Hematopoietic multipotent progenitor cell treated with erythropoietin and hydrocortisone succinate and interleukin-3 and kit ligand, for 15 days (in vitro differentiated cells): ENCODE measurements at regions not wholly inside any gene's neighbourhood (a gene's known extent, or its start where the extent isn't known, plus 50 kb on each side); places are given as distances from the start of the nearest gene placed in this dataset.
"Not testable (repeated sequence)": the region's sequence is repeated elsewhere in the genome, so short reads cannot be mapped to it uniquely, and the experiment has no call there.

Source experiments
- DNase-seq: peaks from one replicate; pipeline ENCODE4 v3.0.0-alpha.2; 2015; ENCODE audit warnings: low spot score

DNA sequence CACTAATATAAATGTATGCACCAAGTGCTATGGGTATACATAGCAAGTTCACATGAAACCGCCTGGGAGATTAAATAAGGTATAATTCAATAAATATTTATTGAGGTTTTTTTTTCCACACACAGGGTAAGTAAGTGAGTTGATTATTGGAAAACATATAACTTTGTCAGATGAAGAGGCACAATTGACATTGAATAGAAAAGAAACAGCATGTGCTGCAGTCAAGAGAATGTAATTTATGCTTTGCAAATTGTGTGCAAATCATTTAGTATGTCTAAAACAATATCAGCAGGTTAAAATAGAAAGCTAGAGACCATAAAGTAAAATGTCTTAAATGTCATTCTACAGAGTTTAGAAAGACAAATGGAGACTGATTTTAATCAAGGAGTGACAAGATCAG, 560.0 kb downstream of the AMY1C start:
- DNase-seq, result no peak

DNA sequence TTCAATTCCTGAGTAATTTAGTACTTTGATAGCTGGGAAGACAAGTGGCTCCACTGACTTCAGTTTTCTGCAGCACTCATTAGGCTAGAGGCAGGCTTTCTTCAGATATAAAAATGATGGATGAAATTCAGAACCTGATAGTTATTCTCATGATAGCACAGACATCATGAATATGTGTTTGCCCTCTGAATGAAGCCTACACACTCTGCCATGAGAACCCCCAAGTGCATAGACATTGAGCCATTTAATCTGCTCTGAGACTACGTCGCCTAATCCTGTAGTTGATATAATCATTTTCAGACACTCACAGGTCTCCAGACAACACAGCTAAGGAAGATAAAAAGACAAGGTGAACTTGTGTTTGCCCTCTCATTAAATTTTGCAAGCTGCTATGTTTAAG, 566.1 kb downstream of the AMY1C start:
- DNase-seq, result no peak

DNA sequence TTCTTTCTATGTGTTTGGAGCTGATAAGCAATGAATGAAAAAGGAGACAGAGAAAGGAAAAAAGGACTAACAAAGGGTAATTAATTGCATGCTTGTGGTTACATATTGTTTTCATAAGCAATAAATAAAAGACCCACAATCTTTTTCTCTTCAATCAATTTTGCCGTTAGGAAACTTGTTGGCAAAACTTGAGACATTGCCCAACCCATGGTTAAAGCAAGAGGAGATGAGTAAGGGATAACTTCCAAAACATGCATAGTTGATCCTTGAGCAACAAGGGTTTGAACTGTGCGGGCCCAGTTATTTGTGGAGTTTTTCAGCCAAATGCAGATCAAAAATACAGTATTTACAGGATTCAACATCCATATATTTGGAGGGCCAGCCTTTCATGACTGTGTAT, 572.4 kb downstream of the AMY1C start:
- DNase-seq, result no peak

DNA sequence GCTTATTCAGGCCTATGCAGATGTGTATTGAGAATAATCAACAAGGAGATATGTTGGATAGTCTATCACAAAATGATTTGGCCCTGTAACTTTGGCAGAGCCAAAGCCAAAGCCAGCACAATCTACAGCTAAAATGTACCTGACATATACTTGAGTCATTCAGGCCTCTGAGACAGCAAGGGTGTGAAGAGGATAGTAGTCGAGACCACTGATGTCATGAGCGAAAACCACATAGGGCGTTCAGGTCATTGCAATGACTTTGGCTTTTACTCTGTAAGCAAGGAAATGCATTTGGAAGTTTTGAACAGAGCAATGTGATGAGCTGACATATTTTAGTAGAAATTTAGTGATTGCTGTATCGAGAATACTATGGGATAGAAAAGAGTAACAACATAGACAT, 579.6 kb downstream of the AMY1C start:
- no peak for DNase-seq

DNA sequence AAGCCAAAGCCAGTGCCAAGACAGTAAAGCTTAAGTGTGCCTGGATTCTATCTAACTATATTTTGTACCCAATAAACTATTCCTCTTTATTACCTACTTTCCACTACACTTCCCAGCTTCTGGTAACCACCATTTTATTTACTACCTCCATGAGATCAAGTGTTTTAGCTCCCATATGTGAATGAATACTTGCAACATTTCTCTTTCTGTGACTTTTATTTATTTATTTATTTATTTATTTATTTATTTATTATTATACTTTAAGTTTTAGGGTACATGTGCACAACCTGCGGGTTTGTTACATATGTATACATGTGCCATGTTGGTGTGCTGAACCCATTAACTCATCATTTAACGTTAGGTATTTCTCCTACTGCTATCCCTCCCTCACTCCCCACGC, 582.1 kb downstream of the AMY1C start:
- no peak for DNase-seq

DNA sequence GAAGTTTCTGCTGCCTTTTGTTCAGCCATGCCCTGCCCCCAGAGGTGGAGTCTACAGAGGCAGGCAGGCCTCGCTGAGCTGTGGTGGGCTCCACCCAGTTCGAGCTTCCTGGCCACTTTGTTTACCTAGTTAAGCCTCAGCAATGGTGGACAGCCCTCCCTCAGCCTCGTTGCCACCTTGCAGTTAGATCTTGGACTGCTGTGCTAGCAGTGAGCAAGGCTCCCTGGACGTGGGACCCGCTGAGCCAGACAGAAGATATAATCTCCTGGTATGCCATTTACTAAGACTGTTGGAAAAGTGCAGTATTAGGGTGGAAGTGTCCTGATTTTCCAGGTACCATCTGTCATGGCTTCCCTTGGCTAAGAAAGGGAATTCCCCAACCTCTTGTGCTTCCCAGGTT, 588.2 kb downstream of the AMY1C start:
- not testable (repeated sequence) for DNase-seq

DNA sequence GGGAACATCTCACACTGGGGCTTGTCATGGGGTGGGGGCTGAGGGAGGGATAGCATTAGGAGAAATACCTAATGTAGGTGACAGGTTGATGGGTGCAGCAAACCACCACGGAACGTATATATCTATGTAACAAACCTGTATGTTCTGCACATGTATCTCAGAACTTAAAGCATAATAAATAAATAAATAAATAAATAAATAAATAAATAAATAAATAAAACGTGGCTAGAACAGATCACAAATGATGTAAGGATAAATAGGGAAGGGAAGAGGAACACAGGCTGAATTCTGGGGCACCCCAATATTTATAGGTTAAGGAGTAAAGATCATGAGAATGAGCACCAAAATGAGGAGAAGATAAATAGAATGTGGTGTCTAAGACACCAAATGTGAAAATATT, 592.2 kb downstream of the AMY1C start:
- DNase-seq, result no peak

DNA sequence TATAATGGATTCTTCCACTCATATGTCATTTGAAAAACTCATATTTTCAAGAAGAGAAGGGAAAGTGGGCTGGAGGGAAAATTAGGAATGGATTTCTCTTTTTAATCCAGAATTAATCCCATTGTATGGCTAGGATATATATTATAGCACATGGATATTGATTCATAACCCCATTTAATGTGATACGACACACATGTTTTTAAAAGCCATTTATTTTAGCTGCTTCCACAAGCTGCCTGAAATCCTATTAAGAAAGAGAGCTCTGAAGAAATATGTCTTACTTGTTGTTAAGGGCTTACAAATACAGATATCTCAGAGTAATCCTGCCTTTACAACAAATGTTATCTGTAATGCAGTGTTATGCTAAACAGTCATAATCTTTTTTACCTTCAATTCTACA, 598.6 kb downstream of the AMY1C start:
- DNase-seq, result no peak

DNA sequence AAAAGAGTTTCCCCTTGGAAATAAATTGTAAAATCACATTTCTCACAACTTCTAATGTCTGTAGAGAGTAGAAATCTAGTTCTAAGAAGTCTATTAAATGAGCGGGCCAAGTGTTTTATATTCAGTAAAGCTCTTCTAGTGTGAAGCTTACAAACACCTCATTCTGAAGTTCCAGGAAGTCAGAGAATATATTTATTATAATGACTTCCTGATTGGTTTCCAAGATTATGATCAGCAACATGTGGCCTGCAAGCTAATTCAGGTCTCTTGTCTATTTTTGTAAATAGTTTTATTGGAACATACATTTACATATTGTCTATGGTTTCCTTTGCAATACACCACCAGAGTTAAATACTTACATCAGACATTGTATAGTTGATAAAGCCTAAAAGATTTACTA, 603.9 kb downstream of the AMY1C start:
- no peak for DNase-seq

DNA sequence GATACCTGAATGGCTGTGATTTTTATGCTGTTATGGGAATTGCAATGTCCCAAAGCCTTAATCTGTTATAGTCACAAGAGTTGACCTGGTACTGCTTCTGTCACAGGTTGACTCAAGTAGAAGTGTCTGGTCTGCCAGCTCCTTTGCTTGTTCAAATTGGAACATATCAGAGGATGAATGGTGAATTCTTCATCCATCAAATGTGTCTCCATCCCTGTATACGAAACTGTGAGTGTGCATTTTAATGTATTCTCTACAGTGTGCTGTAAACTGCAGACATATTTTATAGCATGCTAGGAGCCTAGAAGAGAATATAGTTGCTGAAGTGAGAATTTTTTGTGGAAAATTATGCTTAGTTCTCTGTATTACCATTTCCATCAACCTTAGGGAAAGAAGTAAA, 608.4 kb downstream of the AMY1C start:
- DNase-seq, result no peak

DNA sequence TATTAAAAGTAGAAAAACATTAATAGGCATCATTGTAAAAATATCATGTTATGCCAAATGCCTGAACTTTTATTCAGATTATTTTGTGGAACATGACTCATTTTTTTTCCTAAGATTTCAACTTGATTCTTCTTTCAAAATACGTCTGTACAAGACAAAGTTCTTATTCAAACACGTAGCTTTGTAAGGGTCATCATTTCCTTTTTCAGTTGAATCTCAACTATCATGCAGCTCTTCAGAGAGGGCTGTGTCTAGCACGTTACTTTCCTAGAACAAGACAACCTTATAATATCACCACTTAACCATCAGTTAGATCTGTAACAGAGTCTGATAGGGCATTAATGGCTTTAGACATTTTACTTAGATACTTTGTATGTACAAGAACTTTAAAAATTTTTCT, 608.9 kb downstream of the AMY1C start:
- DNase-seq, result no peak

DNA sequence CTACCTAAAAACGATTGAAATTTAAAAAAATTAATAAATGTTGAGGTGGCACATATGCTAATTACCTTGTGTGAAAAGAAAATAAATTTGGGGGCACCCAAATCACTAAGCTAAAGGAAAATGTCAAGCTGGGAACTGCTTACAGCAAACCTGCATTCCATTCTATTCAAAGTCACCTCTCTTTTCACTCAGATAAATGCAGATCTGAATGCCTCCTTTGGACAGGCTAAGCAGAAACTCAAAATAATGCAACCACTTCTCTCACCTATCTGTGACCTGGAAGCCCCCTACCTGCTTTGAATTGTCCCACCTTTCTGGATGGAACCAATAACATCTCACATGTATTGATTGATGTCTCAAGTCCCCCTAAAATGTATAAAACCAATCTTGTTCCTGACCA, 628.7 kb downstream of the AMY1C start:
- no peak for DNase-seq

DNA sequence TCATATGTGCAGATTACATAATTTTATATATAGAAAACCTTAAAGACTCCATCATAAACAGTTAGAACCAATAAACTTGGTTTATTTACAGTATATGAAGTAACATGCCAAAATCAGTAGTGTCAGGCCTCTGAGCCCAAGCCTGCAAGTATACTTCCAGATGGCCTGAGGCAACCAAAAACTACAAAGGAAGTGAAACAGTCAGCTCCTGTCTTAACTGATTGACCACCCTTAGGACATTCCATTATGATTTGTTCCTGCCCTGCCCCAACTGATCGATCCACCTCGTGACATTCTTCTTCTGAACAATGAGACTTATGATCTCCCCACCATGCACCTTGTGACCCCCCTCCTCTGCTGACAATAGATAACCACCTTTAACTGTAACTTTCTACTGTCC, 630.3 kb downstream of the AMY1C start:
- DNase-seq, result no peak

DNA sequence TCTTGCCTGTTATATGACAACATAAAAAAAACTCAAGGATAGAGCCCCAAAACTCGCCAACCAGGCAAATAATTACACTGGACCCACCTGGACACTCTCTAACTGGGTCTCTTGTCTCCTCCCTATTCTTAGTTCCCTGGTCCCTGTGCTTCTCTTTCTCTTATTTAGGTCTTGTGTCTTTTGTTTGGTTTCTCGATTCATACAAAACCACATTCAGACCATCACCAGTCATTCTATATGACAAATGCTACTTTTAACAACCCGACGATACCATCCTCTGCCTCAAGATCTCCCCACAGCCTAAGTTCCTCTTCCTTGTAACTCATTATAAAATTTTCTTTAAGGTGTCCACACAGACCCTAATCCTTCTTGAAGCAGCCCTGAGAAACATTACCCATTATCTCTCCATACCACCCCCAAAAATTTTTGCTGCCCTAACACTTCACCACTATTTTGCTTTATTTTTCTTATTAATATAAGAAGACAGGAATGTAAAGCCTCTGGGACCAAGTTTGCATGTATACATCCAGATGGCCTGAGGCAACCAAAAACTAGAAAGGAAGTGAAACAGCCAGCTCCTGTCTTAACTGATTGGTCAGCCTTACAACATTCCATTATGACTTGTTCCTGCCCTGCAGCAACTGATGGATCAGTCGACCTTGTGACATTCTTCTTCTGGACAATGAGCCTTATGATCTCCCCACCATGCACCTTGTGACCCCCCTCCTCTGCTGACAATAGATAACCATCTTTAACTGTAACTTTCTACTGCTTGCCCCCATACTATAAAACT, 638.2 kb downstream of the AMY1C start:
- no peak for DNase-seq

DNA sequence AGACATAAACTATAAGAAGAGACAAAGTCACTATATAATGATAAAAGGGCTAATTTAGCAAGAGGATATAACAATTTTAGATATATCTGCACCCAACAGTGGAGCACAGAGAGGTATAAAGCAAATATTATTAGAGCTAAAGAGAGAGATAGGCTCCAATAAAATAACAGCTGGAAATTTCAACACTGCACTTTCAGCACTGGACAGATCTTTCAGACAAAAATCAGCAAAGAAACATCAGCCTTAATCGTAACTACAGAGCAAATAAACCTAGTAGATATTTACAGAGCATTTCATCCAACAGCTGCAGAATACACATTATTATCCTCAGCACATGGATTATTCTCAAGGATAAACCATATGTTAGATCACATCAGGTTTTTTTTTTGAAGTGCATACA, 642.9 kb downstream of the AMY1C start:
- DNase-seq, result no peak

DNA sequence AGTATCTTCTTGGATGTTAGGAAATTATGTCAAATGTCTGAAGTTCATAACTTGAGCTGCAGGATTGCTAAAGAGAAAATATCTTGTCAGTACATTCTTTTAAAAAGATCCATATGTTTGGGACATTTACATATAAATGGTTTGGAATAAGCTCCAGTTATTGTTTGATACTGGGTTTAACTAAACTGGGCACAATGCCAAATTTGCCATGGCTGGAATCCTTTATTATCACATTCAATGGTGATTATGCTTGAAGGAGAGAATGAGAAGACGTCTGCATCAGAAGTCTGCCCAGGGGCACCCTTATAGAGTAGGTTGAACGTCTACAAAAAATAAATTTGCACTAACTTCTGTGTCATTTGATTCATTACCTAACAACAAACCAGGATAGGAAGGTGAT, 652.5 kb downstream of the AMY1C start:
- no peak for DNase-seq

DNA sequence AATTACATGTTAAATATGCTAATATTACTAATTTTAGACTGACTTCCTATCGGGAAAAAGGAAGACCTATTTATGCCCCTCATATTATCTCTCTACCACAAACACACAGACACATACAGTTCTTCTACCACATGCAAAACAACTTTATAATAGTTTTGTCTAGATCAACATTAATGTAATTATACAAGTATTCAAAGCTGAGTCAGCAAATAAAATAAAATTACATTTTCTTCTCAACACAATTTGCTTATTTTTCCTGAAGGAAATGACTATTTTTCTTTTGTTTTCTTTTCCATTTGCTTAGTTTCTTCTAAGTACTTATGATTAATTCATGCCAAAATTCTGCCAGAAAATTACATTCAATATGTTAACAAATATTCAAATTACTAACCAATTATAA, 654.2 kb downstream of the AMY1C start:
- no peak for DNase-seq

DNA sequence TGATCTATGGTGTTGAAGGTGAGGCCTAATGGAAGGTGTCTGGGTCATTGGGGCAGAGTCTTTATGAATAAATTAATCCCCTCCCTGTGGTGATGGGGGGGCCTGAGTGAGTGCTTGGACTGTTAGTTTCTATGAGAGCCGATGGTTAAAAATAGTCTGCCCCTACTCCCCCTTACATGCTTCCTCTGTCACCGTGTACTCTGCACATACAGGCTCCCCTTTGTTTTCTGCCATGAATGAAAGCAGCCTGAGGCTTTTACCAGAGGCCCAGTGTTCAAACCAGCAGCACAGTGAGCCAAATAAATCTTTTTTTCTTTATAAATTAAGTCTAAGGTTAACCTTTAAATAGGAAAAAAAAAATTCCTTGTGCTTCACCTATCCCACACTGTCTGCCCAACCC, 657.0 kb downstream of the AMY1C start:
- no peak for DNase-seq

DNA sequence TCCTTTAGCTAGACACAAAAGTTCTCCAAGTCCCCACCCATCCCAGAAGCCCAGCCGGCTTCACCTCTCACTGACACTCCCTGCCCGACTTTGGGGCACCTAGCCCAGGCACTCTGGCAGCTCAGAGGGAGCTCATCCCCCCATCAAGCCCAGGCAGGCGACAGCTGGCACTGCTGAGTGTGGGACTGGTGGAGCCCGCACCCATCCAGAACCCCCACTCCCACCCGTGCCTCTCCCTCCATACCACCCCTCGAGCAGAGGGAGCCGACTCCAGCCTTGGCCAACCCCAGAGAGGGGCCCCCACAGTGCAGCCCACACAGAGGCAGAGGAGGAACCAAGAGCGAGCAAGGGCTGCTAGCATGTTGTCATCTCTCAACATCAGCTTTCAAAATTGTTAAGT, 658.6 kb downstream of the AMY1C start:
- no peak for DNase-seq

DNA sequence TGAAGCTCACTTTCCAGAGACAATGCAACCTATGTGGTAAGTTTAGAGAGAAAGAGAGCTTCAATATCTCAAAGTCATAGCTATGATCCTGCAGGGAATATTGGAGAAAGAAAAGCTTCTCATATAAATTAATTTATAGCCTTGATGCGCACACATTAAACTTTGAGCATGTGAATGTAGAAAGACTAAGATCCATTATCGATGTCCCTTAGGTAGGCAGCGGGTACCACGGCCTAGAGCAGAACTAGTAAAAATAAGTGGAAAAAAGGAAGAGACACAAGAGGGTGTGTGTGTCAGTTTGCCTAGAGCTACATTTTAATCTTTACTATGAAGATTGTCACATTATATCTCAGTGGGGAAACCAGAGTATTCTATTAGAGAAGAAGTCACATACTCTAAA, 685.6 kb downstream of the AMY1C start:
- no peak for DNase-seq

DNA sequence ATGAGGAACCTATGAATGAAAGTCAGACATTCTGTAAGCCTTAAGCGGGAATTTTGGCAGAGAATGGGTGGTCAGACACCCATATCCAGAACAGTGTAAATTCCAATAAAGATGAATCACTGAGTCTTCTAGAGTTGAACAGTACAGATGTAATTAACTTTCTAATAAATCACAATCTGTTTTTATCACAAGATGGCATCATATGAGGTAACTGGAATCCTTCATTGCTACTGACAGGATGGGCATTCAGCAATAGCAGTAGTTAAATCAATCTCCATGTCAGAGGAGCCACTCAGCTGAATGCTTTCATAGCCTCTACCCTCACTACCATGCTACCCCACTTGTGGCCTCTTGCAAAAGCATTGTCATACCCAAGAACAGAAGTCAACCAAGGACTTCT, 690.3 kb downstream of the AMY1C start:
- DNase-seq, result no peak

DNA sequence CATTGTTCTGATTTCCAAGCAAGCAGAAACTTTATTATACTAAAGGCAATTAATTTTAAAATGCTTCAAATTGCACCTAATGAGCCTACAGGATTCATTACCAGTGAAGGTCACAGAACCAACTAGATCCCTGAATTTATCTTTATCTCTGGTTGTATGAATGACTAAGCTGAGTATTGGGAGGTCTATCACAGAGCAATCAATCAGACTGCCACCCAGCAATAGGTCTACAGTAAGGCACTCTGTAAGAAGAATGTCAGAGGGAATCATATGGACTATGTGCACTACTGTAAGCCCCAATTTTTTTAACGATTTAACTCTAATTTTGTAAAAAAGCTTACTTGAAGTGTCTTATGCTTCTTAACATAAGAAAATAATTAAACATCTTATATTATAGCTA, 707.0 kb downstream of the AMY1C start:
- no peak for DNase-seq

DNA sequence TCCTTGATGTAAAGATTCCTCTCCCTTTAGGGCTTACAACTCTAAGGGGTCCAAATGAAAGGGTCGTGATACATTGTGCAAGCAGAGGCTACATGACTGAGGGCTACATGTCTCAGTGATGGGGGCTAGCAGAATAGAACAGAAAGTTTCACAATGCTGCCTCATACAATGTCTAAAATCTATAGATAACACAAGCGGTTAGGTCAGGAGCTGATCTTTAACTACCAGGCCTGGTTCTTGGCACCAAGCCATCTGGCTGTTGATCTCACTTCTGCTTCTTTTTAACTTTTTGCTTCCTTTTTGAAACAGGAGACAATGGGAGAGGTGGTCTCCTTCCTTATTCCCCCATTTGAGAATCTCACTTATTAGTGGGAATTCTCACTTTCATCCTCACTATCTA, 710.2 kb downstream of the AMY1C start:
- no peak for DNase-seq

DNA sequence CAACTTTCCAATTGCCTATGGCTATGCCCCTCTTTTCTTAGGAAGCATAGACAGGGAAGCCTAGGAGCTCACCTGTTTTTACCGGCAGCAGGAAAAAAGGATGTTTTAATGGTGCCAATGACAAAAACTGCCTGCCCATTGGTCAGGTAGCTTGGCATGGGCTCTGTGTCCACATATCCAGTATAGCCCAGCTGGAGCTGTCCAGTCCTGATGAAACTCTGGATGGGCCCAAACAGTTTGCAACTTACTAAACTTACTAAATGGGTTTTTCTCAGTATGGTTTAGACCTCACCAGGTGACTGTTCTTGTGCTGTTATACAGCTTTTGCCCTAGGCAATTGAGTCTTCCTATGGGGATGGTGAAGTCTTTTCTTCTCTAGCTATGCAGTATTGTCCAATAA, 711.2 kb downstream of the AMY1C start:
- DNase-seq, result no peak
